Body of pancreas (tissue), 4 donors: ENCODE measurements at regions not wholly inside any gene's neighbourhood (a gene's known extent, or its start where the extent isn't known, plus 50 kb on each side); places are given as distances from the start of the nearest gene placed in this dataset.

Source experiments
- CTCF ChIP-seq, 7 experiments: fragments of 450-650 bp in 4 of 7; fragments of 200-600 bp in 3 of 7; sonication (generic) in 3 of 7; IDR thresholded peaks; one replicate each; pipeline ENCODE4 v1.5.1; 2016 to 2019; ENCODE audit warnings: antibody characterized with exemption in 7 of 7
- POLR2A ChIP-seq, 3 donors: fragments of 450-650 bp; IDR thresholded peaks; one replicate each; pipeline ENCODE4 v1.6.1; 2016; ENCODE audit warnings: antibody characterized with exemption in 3 of 3, mild to moderate bottlenecking in 2 of 3

DNA sequence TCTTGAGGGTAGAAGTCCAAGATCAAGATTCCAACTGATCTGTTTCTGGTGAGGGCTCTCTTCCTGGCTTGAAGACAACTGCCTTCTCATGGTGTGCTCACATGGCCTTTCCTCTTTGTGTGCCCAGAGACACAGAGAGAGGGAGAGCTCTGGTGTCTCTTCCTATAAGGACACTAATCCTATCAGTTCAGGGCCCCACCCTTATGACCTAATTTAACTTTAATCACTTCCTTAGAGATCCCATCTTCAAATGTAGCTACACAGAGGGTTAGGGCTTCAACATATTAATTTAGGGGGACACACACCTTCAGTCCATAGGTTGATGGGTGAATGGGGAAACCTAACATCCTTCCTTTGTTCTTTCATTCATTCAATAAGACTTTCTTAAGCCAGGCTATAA, 144.6 kb downstream of the MN1 start:
- no peak for TF ChIP-seq CTCF (IDR thresholded peaks at IDR 0.05)
- TF ChIP-seq POLR2A (IDR thresholded peaks at IDR 0.05), result no peak
